ENCODE measurements at regions not wholly inside any gene's neighbourhood (a gene's known extent, or its start where the extent isn't known, plus 50 kb on each side); places are given as distances from the start of the nearest gene placed in this dataset.

GRCh38 chr3:150247441-150247840 is 160.7 kb upstream of the TSC22D2 start:
- no peak for TF ChIP-seq CTCF (IDR thresholded peaks at IDR 0.05)
- no peak for TF ChIP-seq CHD4 (IDR thresholded peaks at IDR 0.05; ENCODE audit: borderline replicate concordance)
- no peak for TF ChIP-seq ZNF302 (CRISPR knock-in tag; IDR thresholded peaks at IDR 0.05)
- TF ChIP-seq EP300 (IDR thresholded peaks at IDR 0.05) = no peak
- no peak for TF ChIP-seq MYC (IDR thresholded peaks at IDR 0.05; ENCODE audit: borderline replicate concordance, low read length)
- no peak for TF ChIP-seq POLR2A (IDR thresholded peaks at IDR 0.05; ENCODE audit: low read length)

Measured in A549 (cell line).